ENCODE measurements at regions not wholly inside any gene's neighbourhood (a gene's known extent, or its start where the extent isn't known, plus 50 kb on each side); places are given as distances from the start of the nearest gene placed in this dataset.

DNA sequence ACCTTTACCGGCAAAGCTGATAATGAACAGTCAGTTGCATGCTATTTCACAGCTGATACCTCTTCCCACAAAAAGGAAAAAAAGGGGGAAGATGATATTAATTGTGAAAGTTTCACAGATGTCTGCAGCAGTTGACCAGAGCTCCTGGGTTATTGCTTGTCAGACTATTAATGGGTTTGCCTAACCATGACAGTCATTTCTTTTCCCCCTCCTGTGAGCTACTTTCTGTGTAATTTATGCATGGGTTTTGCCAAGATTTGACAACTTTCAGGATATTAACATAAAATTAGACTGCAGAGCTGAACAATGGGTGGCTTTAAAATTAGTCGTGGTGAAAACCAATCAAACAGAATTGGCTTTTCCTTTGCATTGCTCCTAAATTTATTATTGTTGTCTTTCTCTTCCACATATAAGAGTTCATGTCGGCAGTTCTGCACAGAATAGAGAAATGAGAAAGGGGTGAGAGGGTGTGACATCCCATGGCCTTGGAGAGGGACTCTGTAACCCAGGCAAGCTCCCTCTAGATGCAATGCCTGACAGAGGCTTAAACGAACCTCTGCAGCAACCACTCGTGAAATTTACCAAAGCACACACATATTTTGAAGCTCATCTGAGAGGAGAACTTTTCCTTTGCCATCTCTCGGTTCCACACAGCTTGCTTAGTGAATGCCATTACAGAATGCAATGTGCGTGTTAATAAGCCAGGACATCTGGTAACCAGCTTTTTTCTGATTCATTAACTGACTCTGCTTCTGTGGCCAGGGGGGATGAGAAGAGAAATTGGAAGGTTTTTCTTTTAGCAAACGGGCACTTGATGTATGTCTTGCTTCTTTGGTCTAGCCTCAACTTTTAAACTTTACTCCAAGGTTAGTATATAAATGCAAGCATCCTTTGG, 82.2 kb upstream of the ITGA4 start:
- peak; percentile 44 for DNase-seq (ENCODE audit: low read depth)
- no peak overlapping the region for H3K4me3 ChIP-seq (ENCODE audit: control insufficient read depth, low read depth, low read length)
- TF ChIP-seq, protein P1, sequence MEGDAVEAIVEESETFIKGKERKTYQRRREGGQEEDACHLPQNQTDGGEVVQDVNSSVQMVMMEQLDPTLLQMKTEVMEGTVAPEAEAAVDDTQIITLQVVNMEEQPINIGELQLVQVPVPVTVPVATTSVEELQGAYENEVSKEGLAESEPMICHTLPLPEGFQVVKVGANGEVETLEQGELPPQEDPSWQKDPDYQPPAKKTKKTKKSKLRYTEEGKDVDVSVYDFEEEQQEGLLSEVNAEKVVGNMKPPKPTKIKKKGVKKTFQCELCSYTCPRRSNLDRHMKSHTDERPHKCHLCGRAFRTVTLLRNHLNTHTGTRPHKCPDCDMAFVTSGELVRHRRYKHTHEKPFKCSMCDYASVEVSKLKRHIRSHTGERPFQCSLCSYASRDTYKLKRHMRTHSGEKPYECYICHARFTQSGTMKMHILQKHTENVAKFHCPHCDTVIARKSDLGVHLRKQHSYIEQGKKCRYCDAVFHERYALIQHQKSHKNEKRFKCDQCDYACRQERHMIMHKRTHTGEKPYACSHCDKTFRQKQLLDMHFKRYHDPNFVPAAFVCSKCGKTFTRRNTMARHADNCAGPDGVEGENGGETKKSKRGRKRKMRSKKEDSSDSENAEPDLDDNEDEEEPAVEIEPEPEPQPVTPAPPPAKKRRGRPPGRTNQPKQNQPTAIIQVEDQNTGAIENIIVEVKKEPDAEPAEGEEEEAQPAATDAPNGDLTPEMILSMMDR (IDR thresholded peaks at IDR 0.05; ENCODE audit: control insufficient read depth, insufficient read depth, low read depth, low read length, missing control alignments), result no peak

DNA sequence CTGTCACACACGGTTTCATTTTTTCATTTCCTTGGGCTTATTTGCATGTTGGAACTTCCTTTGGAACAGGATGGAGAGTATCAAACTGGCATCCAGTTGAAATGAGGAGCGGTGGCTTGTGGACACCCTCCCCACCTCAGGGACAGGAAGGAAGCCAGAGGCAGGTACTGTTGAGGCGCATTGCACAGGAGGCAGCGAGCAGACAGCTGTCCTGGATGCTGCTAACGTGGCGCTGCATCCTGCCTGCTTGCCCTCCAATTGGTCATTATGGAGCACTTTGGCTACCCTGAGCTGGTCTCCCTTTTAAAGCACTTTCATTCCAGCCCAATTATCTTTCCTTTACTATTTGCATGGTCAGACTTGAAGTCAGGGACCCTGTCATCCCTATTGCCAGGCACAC, 80.7 kb upstream of the ITGA4 start:
- no peak for DNase-seq (ENCODE audit: low read depth)
- H3K4me3 ChIP-seq (ENCODE audit: control insufficient read depth, low read depth, low read length), result no peak overlapping the region
- TF ChIP-seq, protein P1 (IDR thresholded peaks at IDR 0.05; ENCODE audit: control insufficient read depth, insufficient read depth, low read depth, low read length, missing control alignments), result no peak

DNA sequence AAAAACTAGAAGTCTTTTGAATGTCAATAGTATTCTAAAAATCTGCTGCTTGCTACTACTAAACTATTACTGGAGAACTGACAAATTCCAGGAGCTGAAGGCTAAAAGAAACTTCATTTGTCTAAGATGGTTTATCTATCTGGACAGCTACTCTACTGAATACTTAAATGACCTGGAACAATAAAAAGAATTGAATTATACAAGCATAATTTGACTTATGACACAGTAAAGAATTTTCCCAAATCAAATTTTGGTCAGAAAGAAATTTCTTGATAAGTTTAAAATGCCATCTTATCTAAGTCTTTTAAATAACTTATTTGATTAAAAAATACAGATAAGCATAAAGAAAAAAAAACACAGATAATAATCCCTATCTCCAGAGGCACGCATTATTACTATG, 80.2 kb upstream of the ITGA4 start:
- TF ChIP-seq, protein P1 (IDR thresholded peaks at IDR 0.05; ENCODE audit: control insufficient read depth, insufficient read depth, low read depth, low read length, missing control alignments), result no peak
- no peak for DNase-seq (ENCODE audit: low read depth)
- H3K4me3 ChIP-seq (ENCODE audit: control insufficient read depth, low read depth, low read length), result no peak overlapping the region

DNA sequence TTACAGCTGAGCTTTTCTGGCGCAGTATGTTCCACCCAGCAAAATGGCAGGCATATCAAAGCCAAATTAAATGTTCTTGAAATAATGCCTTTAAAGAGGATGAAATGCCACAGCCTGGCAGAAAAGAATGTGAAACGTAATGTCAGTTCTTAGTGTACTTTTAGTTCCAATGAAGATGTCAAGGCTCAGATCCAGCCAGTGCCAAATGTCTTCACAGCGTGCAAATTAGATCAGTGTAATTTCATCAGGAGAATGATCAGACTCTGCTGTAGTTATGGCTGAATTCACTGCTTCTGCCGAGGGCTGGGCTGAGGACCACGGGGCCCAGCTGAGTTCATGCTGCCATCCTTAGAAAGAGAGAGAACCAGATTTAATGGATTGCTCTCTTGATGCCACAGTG, 78.7 kb upstream of the ITGA4 start:
- TF ChIP-seq, protein P1 (IDR thresholded peaks at IDR 0.05; ENCODE audit: control insufficient read depth, insufficient read depth, low read depth, low read length, missing control alignments), result no peak
- H3K4me3 ChIP-seq (ENCODE audit: control insufficient read depth, low read depth, low read length), result no peak overlapping the region
- DNase-seq (ENCODE audit: low read depth), result no peak

DNA sequence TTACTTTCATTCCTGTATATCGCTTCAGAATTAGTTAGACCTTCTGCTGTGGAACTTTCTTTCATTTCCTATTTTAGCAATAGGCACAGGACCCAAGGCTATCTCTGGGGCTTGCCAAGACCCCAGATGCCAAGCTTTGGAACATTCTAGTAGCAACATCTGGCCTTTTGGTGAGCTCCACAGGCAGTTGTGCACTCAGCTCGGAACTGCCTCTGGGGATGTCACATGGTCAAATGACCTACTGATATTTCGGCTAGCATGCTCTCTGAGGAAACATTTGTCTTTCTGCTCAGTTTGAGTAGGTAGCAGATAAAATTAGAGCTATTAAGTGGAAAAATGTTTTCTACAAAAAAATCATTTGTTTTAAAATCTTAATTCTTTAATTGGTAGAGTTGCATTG, 76.6 kb upstream of the ITGA4 start:
- TF ChIP-seq, protein P1 (IDR thresholded peaks at IDR 0.05; ENCODE audit: control insufficient read depth, insufficient read depth, low read depth, low read length, missing control alignments), result no peak
- no peak for DNase-seq (ENCODE audit: low read depth)
- H3K4me3 ChIP-seq (ENCODE audit: control insufficient read depth, low read depth, low read length), result no peak overlapping the region

DNA sequence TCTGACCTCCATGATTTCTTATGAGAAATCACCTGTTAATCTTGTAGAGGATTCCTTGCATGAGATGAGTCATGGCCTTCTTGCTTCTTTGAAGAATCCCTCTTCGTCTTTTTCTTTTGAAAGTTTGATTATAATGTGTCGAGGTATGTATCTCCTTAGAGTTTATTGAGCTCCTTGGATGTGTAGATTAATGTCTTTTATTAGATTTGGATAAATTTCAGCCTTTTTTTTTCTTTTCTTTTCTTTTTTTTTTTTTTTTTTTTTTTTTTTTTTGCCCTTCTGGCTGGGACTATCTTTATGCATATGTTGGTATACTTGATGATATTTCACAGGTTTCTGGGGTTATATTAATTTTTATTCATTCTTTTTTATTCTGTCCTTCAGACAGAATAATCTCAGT, 72.3 kb upstream of the ITGA4 start:
- TF ChIP-seq, protein P1 (IDR thresholded peaks at IDR 0.05; ENCODE audit: control insufficient read depth, insufficient read depth, low read depth, low read length, missing control alignments), result no peak
- no peak overlapping the region for H3K4me3 ChIP-seq (ENCODE audit: control insufficient read depth, low read depth, low read length)
- DNase-seq (ENCODE audit: low read depth), result no peak
